CD1c-positive myeloid dendritic cell (primary cell): ENCODE measurements at regions not wholly inside any gene's neighbourhood (a gene's known extent, or its start where the extent isn't known, plus 50 kb on each side); places are given as distances from the start of the nearest gene placed in this dataset.
A peak's percentile ranks its signal among the peaks of the same experiment; 100 is the strongest.

ENCODE experiments used
- DNase-seq: peaks from one replicate; pipeline ENCODE4 v3.0.0-alpha.2; 2016; ENCODE audit errors: extremely low spot score

- DNase-seq, result peak; percentile 7
Measured at GRCh38 chr20:22734946-22735647, 150.7 kb upstream of the FOXA2 start.

DNA sequence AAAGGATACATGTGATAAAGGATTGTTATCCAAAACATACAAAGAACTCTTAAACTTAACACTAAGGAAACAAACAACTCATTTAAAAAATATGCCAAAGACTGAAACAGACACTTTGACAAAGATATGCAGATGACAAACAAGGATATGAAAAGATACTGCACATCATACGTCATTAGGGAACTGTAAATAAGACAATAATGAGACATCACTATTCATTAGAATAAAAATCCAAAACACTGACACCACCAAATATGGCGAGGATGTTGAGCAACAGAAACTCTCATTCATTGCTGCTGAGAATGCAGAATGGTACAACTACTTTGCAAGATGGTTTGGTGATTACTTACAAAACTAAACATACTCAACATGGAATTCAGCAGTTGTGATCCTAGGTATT, 156.5 kb upstream of the FOXA2 start:
- DNase-seq, result no peak

GRCh38 chr20:22744341-22745193, 160.2 kb upstream of the FOXA2 start:
- DNase-seq, result no peak

DNA sequence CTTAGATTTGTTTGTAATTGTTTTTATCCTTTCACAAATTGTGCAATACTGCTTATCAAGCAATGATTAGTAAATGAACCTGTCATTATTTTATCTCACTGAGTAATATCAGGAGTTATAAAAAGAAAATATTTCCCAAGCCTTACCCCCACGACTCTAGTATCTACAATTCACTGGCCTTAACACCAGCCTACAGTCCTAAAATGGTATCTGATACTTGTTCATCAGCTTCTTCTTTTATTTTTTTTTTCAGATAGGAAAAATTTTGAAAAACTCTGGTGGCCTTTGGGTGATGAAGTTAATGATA, 160.8 kb upstream of the FOXA2 start:
- DNase-seq, result no peak

DNA sequence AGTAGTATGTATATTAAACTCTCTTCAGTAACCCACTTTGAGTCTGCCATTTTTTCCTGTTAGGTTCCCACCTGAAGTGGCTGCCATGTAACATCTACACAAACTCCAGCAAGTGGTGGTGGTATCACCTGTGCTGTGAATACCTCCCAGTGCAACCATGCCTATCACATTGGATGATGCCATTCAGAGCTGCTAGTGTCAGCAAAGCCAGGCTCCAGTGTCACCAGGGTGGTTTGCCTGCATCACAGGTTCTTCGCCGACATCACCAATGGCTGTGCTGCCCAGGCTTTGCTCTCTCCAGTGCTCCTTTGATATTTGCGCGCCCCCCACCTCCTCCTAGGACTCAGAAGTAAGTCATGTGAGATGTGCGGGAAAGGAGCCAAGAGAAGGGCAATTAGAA, 162.6 kb upstream of the FOXA2 start:
- DNase-seq, result no peak

DNA sequence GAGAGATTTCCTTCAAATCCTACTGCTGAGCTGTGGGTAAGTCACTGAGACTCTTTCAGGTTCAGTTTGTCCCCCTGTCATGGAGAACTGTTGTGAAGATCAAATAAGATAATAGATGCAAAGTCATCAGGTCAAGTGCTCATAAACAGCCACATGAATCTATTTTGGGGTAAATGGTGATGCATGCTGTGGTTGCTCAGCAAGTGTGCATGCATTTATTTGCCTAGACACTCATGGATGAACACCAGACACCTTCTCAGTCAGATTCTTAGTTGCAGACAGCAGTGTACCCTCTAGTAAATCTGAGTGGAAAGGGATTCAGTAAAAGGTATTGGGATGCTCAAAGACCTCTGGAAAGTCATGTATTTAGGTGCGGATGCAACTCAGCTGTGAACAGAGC, 168.0 kb upstream of the FOXA2 start:
- no peak for DNase-seq

DNA sequence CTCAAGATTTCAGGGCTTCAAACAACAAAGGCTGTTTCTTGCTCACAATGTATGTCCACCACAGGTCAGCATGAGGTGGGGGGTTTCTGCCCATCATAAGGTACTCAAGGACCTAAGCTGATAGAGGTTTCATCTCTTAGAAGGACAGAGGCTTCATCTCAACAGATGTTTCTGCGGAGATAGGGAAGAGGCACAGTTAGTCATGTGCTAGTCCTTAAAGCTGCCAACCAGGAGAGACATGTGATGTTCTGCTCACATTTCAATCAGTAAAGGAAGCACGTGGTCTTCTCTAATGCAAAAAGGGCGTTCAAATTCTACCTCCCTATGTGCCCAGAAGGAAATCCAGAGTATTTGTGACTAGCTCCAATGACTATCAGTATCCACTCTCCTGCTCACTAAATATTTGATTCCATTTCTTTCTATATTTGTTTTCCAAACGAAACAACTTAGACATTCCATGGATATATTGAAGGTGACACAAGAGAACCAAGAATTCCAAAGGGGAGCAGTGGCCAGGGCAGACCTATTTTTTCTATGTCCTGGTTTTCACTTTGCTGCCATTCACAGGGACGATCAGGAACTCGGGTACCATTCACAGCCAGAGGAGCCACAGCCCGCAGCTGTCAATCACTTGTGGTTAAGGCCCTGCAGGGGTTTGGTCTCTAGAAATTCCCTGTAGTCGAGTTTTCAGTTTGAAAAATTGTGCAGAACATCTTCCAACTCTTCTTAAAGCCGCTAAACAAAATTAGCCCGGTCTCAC, 173.2 kb upstream of the FOXA2 start:
- no peak for DNase-seq

- DNase-seq, result no peak
Measured at GRCh38 chr20:22758815-22759214, 174.4 kb upstream of the FOXA2 start.

DNA sequence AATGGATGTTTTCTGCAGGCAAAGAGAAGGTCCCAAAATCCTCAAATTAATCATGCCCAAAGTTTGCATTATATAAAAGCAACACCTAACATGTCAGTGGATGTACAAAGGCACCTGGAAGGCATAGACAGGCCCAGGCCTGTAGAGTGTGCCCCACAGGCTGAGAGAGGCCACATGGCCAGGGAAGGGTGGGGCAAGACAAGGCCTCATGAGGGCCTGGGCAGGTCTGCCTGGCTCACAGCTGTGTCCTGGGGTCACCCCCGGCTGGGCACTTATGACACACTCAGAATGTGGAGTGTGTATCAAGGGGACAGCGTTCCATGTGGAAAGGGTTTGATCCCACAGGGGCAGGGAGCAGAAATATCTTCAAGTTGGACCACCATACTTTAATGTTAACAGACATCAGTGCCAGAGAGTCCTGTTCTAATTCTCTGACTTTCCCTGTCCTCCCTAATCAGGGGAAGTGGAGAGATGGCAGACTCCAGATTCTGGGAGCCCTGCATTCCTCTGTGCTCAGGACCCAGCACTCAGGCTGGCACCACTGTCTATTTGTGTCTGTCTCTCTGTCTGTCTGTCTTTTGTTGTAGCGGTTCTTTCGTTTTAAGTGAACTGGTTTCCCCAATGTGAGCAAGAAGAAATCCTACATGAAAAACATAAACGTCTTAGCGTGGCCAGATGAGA, 178.3 kb upstream of the FOXA2 start:
- no peak for DNase-seq

DNA sequence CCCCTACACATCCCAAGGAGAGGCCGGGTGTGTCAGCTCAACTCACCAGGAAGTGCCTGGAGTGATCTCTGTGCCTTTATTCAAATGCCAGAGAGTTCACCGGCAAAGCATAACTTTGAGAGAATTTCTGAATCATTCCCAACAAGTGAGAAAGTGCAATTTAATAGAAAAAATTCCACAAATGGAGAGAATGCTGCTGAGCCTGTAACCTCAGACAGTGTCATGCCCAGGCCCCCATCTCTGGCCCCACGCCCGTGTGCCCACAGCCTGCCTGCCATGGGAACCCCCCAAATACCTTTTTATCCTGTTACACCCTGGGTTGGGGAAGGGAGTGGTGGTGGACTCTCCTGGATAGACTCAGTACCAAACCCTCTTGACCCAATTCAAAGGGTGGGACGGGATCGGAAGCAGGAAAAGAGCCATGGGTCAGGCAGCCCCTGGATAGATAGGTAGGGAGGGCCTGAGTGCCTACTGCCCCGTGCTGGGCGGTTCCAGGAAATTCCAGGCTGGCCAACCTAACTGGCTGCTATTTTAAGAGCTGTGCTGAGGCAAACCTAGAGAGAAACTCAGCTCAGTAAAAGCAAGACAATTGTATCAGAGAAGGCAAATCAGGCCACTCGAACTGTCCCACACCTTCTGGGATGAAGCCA, 179.0 kb upstream of the FOXA2 start:
- no peak for DNase-seq

DNA sequence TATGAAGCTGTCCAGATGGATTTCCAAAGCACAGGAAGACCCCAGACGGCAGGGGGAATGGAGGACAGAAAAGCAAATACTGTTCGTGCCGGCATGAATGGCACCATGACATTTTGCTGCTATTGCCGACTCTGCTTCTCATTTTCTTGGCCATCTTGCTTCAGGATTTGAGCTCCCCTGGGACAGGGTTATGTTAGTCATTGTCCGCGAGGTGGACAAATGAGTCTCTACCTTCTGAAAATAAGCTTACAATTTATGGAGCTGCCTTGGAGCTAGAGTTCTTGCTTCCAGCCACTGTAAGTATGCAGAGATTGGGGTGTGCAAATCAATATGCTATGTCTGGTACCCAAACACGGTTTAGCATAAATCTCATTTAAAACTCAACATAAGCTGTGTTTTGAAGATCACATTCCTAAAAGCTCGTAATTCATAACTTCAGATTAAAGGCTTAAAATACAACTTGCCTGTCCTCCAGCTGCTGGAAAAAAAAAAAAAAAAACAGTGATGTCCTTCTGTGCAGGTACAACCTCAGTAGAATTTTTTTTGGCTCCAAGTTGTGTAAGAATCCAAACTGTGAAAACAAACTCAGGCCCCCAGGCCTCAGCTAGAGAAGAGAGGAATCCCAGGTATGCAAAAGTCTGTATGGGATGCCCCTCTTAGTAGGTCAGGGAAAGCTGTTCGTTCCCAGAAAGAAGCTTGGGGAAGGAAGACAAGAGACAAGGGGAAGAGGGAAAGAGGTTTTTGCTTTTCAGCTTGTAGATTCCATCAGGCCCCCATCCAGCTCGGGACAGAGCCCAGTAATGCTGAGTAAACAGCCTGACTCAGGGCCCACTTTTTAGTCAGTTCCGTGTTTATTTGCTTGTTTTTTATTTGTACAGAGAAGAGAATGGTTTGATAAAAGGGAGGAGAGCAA, 184.2 kb upstream of the FOXA2 start:
- no peak for DNase-seq

DNA sequence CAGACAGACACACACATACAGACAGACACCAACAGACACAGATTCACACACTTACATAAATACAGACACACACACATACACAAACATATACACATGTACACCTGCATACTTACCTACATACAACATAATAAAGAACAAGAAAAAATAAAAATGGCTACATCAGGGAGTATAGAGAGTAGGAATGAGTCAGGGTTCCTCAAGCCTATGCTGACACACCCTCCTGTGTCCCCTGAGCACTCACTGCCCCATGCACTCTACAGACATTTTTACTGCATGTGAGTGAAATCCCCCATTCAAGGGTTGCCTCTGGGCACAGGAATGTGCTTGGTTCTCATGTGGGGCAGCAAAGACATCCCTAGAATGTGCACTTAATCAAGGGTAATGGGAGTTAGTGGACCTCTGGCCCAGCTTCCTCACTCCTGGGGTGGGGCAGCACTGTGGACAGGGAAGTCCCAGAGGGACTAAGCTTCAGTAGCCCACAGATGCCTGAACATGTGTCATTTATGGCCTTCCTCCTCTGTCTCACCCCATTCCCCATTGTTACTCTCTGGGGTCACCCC, 185.9 kb upstream of the FOXA2 start:
- DNase-seq, result no peak

DNA sequence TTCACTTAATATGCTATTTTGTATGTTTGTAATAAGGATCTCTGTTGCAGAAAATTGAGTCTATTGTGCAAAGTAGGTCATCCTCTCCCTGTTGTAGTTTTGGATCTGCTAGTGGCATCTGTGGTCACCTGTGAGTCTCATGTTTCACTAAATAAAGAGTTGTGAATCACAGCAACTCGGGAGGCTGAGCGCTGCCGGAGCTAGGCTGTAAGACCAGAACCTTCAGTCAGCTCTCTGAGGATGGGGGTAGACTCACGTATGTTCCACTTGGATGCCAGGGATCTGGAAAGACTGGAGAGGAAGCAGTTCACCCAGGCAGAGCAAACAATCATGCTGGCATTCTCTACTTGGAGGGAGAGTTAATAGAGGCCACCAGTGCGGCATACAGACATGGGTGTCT, 187.3 kb upstream of the FOXA2 start:
- no peak for DNase-seq

GRCh38 chr20:22773344-22773743, 189.0 kb upstream of the FOXA2 start:
- DNase-seq, result no peak

DNA sequence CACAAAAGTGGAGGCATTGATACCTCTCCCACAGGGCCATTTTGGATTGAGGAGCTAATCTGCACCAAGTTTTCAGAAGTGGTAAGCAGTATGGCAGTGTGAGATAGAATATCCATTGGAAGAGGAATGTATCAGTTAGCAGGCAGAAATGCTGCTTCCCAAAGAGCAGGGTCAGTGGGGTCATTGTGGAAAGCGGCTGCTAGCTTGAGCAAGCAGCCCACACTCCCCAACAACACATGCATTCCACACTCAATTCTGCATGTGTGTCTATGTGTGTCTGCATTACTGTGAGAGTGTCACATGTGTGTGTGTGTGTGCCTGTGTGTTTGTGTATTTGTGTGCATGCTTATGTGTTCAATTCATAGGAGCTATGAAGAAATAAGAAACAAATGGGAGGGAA, 190.9 kb upstream of the FOXA2 start:
- no peak for DNase-seq

DNA sequence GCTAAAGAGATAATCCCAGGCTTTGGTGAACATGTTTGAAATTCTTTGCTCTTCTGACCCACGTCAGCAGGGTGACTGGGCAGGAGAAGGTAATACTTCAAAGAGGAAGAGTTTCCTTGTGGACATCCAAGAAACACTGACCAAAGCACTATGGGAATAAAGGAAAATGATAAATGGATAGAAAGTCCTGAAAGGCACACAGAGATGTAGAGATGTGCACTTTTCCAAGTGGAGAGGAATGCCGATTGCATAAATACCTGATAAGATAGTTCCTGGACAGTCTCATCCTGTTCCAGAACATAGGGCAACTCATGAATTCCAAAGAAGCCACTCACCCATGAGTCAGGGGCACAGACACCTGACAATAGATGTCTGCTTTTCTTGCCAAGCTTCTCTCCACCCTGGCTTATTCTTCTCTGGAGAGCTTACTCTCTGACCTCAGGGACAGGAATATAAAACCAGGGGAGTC, 191.3 kb upstream of the FOXA2 start:
- no peak for DNase-seq

- DNase-seq, result no peak
Measured at GRCh38 chr20:22776369-22776768, 192.0 kb upstream of the FOXA2 start.

GRCh38 chr20:22779878-22780277, 195.5 kb upstream of the FOXA2 start:
- DNase-seq, result no peak

DNA sequence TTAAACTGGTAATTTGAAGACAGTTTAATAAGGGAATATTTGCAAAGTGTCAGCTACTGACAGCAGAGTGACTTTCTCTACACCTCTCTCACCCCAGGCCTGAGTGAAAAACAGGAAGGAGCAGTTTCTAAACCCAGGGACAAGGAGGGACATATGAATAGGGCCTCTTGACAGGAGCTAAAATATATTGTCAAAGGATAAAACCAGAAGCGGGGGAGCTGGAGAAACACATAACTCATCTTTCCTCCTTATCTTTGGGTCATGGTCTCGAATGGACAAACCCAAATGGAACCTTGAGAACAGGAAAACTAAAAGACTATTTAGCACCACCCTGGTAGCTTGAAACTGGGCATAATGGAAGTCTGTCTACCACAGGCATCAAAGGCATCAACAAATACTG, 197.5 kb upstream of the FOXA2 start:
- DNase-seq, result no peak

DNA sequence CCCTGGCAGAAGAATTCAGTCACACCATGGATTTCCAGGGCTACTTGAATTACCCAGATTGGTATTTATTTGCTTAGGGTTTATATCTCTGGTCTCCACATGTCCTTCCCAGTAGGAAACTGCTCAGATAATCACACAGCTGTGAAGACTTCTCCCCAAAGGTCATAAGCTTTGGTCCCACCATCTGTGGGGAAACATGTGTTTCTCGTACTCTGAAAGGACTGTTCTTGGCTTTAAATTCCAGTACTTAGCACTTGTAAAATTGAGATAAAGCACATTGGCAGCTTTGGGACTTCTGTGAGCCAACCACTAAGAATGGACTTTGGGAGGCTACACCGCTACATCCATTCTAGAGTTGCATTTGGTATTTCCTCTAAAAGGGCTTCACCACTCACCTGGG, 205.3 kb upstream of the FOXA2 start:
- DNase-seq, result no peak
